Panc1 (cell line): ENCODE measurements at regions not wholly inside any gene's neighbourhood (a gene's known extent, or its start where the extent isn't known, plus 50 kb on each side); places are given as distances from the start of the nearest gene placed in this dataset.

Experiments used
- CTCF ChIP-seq: fragments of 450-650 bp; IDR thresholded peaks from 2 replicates; pipeline ENCODE4 v1.5.1; 2017; ENCODE audit warnings: mild to moderate bottlenecking
- POLR2AphosphoS5 ChIP-seq: IDR thresholded peaks from 2 replicates; pipeline ENCODE4 v1.6.1; 2012; ENCODE audit warnings: mild to moderate bottlenecking, low read depth, low read length, moderate library complexity
- REST ChIP-seq, 2 experiments: IDR thresholded peaks; 2 replicates each; pipeline ENCODE4 v1.6.1; 2011 to 2012; ENCODE audit warnings: low read depth in 2 of 2, control low read depth in 1 of 2, low read length in 1 of 2, mild to moderate bottlenecking in 1 of 2, moderate library complexity in 1 of 2; ENCODE audit not compliant: insufficient read depth in 1 of 2
- SIN3A ChIP-seq: IDR thresholded peaks from 2 replicates; pipeline ENCODE4 v1.6.1; 2012; ENCODE audit warnings: low read depth, mild to moderate bottlenecking, low read length, moderate library complexity, borderline replicate concordance; ENCODE audit not compliant: insufficient read depth

GRCh38 chr6:74249658-74250057, 553.7 kb downstream of the CD109 start:
- TF ChIP-seq CTCF = no peak
- no peak for TF ChIP-seq SIN3A
- TF ChIP-seq POLR2AphosphoS5 = no peak
- no peak for TF ChIP-seq REST (IDR thresholded peaks at IDR 0.05; ENCODE audit: insufficient read depth in 1 of 2, low read depth in 2 of 2, low read length in 1 of 2)
